ENCODE measurements at regions not wholly inside any gene's neighbourhood (a gene's known extent, or its start where the extent isn't known, plus 50 kb on each side); places are given as distances from the start of the nearest gene placed in this dataset.

DNA sequence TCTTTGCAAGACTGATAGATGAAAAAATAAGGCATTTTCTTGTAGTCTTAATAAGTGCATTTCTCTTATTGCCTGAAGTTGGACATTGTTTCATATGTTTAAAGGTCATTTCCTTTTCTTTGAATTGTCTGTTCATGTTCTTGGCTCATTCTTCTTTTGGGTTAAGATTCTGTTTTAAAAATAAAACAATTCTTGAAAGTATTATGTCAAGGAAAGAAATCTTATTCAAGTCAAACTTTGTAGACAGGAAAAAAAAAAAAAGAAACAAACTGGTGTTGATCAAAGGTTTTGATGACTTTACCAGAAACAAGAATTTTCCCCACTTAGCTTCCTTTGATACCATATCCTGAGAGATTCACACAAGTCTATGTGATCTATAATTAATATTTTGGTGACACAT is 132.9 kb upstream of the AADACL2 start (continued):
- TF ChIP-seq CBX5 (IDR thresholded peaks at IDR 0.05; ENCODE audit: low read depth, low read length) (no peak), PHF8 (conservative IDR thresholded peaks at IDR 0.05; ENCODE audit: low read depth, low read length) (no peak), RNF2 (IDR thresholded peaks at IDR 0.05; ENCODE audit: borderline replicate concordance, low read depth, low read length, missing control alignments, poor library complexity, severe bottlenecking) (no peak), TEAD4 (IDR thresholded peaks at IDR 0.05; ENCODE audit: low read depth, low read length) (no peak), YY1 (IDR thresholded peaks at IDR 0.05; ENCODE audit: low read depth, low read length) (no peak), CHD1 (IDR thresholded peaks at IDR 0.05; ENCODE audit: low read depth, low read length) (no peak)
